HCT116 (cell line): ENCODE measurements at regions not wholly inside any gene's neighbourhood (a gene's known extent, or its start where the extent isn't known, plus 50 kb on each side); places are given as distances from the start of the nearest gene placed in this dataset.

Experiments used
- ATAC-seq: fragments of 200-7000 bp; cut with Tn5 transposase; 2 replicates; pipeline ENCODE4 v1.9.1; 2020; ENCODE audit warnings: mild to moderate bottlenecking, moderate library complexity
- BruUV-seq: library from RNA; stranded (reverse); fragments of 400-500 nt; replicated peaks from 2 replicates; lab custom pipeline; 2021; lab: Mats Ljungman, UMichigan
- CTCF ChIA-PET: fragments of 300-600 bp; sonication (Branson Sonifier 250); formaldehyde crosslinking; loops from one replicate; lab custom pipeline; 2021; ENCODE audit warnings: antibody characterized with exemption; lab: Charles Lee
- POLR2A ChIA-PET: fragments of 300-600, 350-600 bp; sonication (Branson Sonifier 250); formaldehyde crosslinking; loops from one replicate; lab custom pipeline; 2021; ENCODE audit warnings: antibody characterized with exemption; lab: Charles Lee
- RAD21 ChIA-PET, 2 experiments: fragments of 300-600 bp; sonication (Branson Sonifier 250); formaldehyde crosslinking; loops; one replicate each; lab custom pipeline; 2023; ENCODE audit warnings: low total read pairs in 2 of 2; ENCODE audit not compliant: uncharacterized antibody in 2 of 2, unreplicated experiment in 2 of 2, low non-redundant PET in 1 of 2; lab: Charles Lee
- DNase-seq: peaks from one replicate; pipeline ENCODE4 v3.0.0-alpha.2; 2010; ENCODE audit warnings: low read depth, low spot score
- H2AFZ ChIP-seq: fragments of 200-600 bp; shearing (Covaris generic), sonication (generic); 2 replicates; pipeline ENCODE4 v1.6.1; 2017; ENCODE audit warnings: low read depth, mixed run types, mixed read lengths, antibody characterized with exemption, low read length; ENCODE audit not compliant: poor library complexity, severe bottlenecking
- H3K27ac ChIP-seq: 2 replicates; pipeline ENCODE4 v1.5.1; 2012; ENCODE audit warnings: low read depth, low read length
- H3K27me3 ChIP-seq: fragments of 200-600 bp; sonication (generic); 2 replicates; pipeline ENCODE4 v1.6.1; 2016; ENCODE audit warnings: mixed run types, low read length, mixed read lengths; ENCODE audit not compliant: insufficient read depth
- H3K36me3 ChIP-seq, 2 experiments: fragments of 200-500 bp in 1 of 2; fragments of 200-600 bp in 1 of 2; sonication (Bioruptor generic) in 1 of 2; sonication (generic) in 1 of 2; 2 replicates each; pipeline versions ENCODE4 v1.5.1 to v1.6.1; 2014 to 2016; ENCODE audit warnings: low read length in 2 of 2, inconsistent platforms in 1 of 2, mixed read lengths in 1 of 2, mixed run types in 1 of 2; ENCODE audit not compliant: insufficient read depth in 2 of 2, control insufficient read depth in 1 of 2
- H3K4me1 ChIP-seq, 2 experiments: fragments of 200-600 bp in 1 of 2; sonication (generic) in 1 of 2; 2 replicates each; pipeline versions ENCODE4 v1.5.1 to v1.6.1; 2012 to 2017; ENCODE audit warnings: low read length in 2 of 2, inconsistent platforms in 1 of 2, mild to moderate bottlenecking in 1 of 2, mixed read lengths in 1 of 2, mixed run types in 1 of 2, moderate library complexity in 1 of 2; ENCODE audit not compliant: insufficient read depth in 2 of 2, control insufficient read depth in 1 of 2
- H3K4me2 ChIP-seq: fragments of 200-600 bp; sonication (generic); 2 replicates; pipeline ENCODE4 v1.6.1; 2017; ENCODE audit warnings: mixed run types, low read length, mixed read lengths
- H3K4me3 ChIP-seq, 2 experiments: fragments of 200-600 bp in 1 of 2; sonication (generic) in 1 of 2; replicated peaks in 1 of 2; 2 replicates each; pipeline ENCODE4 v1.5.1; 2011 to 2016; ENCODE audit warnings: low read length in 2 of 2, control low read depth in 1 of 2, low read depth in 1 of 2, mild to moderate bottlenecking in 1 of 2, mixed read lengths in 1 of 2, mixed run types in 1 of 2
- H3K79me2 ChIP-seq: fragments of 200-600 bp; sonication (generic); 2 replicates; pipeline ENCODE4 v1.6.1; 2017; ENCODE audit warnings: mild to moderate bottlenecking, mixed run types, low read length, moderate library complexity, mixed read lengths; ENCODE audit not compliant: insufficient read depth
- H3K9ac ChIP-seq: fragments of 200-600 bp; sonication (generic); 2 replicates; pipeline ENCODE4 v1.6.1; 2016; ENCODE audit warnings: low read length, mixed read lengths
- H3K9me2 ChIP-seq: fragments of 200-600 bp; sonication (generic), shearing (Covaris generic); 2 replicates; pipeline ENCODE4 v1.6.1; 2017; ENCODE audit warnings: mixed run types, mild to moderate bottlenecking, moderate library complexity; ENCODE audit not compliant: insufficient read depth
- H3K9me3 ChIP-seq, 2 experiments: fragments of 200-500 bp in 1 of 2; fragments of 200-600 bp in 1 of 2; sonication (Bioruptor generic) in 1 of 2; sonication (generic) in 1 of 2; 2 replicates each; pipeline ENCODE4 v1.6.1; 2014 to 2017; ENCODE audit warnings: low read length in 2 of 2, mixed read lengths in 2 of 2, inconsistent platforms in 1 of 2, low read depth in 1 of 2, mild to moderate bottlenecking in 1 of 2, mixed run types in 1 of 2, moderate library complexity in 1 of 2; ENCODE audit not compliant: control insufficient read depth in 1 of 2, insufficient read depth in 1 of 2
- H4K20me1 ChIP-seq: fragments of 200-600 bp; sonication (generic), shearing (Covaris generic); 2 replicates; pipeline ENCODE4 v1.6.1; 2017; ENCODE audit warnings: mixed run types, mild to moderate bottlenecking, moderate library complexity; ENCODE audit not compliant: insufficient read depth
- ELF1 ChIP-seq: IDR thresholded peaks from 2 replicates; pipeline ENCODE4 v1.6.1; 2012; ENCODE audit warnings: low read depth, borderline replicate concordance
- POLR2A ChIP-seq: IDR thresholded peaks from 2 replicates; pipeline ENCODE4 v1.7.0; 2011; ENCODE audit warnings: borderline replicate concordance; ENCODE audit not compliant: insufficient read depth, insufficient read length; ENCODE audit errors: extremely low read depth
- ZFX ChIP-seq: fragments of 450-650 bp; IDR thresholded peaks from 2 replicates; pipeline ENCODE4 v1.6.1; 2017
- ZNF274 ChIP-seq: fragments of 200-500 bp; sonication (Bioruptor generic); IDR thresholded peaks from 2 replicates; pipeline ENCODE4 v1.6.1; 2014; ENCODE audit warnings: mild to moderate bottlenecking, low read depth, low read length, inconsistent platforms
- intact Hi-C: fragments of 100-400 bp; cut with micrococcal nuclease; formaldehyde crosslinking; loops from 2 replicates; pipeline ENCODE4 v1.10.0; 2022
- TF ChIP-seq, protein P1 (sequence below), 3 experiments: fragments of 200-600 bp in 1 of 3; sonication (generic) in 1 of 3; IDR thresholded peaks in 2 of 3; conservative IDR thresholded peaks in 1 of 3; 2 replicates each; pipeline ENCODE4 v1.5.1; 2012 to 2017; ENCODE audit warnings: low read depth in 2 of 3, low read length in 2 of 3, antibody characterized with exemption in 1 of 3, borderline replicate concordance in 1 of 3, control low read depth in 1 of 3, mild to moderate bottlenecking in 1 of 3, mixed read lengths in 1 of 3, mixed run types in 1 of 3, moderate library complexity in 1 of 3; ENCODE audit not compliant: insufficient read depth in 1 of 3
- TF ChIP-seq, protein P2 (sequence below): IDR thresholded peaks from 2 replicates; pipeline ENCODE4 v1.6.1; 2012
- TF ChIP-seq, protein P3 (sequence below): IDR thresholded peaks from 2 replicates; pipeline ENCODE4 v1.6.1; 2012; ENCODE audit warnings: low read depth

GRCh38 chr1:188931506-188931905 lies 1546.2 kb downstream of the BRINP3 start:
- no peak for ATAC-seq
- intact Hi-C loops = loop anchor here (10.0 kb wide), 1 partner anchor 1877 kb away; no protein-coding TSS in a partner anchor
- Histone ChIP-seq H3K36me3 (no peaks in the 10 kb centered on the region), H3K27ac (no peak overlapping the region), H3K9me2 (no peaks in the 10 kb centered on the region), H4K20me1 (no peaks in the 10 kb centered on the region), H3K9ac (no peak overlapping the region), H3K4me2 (no peak overlapping the region), H3K27me3 (no peaks in the 10 kb centered on the region), H3K4me3 (no peak overlapping the region), H2AFZ (no peak overlapping the region), H3K4me1 (no peaks in the 10 kb centered on the region), H3K9me3 (no peaks in the 10 kb centered on the region), H3K79me2 (no peaks in the 10 kb centered on the region)
- DNase-seq = no peak
- TF ChIP-seq, protein P1, sequence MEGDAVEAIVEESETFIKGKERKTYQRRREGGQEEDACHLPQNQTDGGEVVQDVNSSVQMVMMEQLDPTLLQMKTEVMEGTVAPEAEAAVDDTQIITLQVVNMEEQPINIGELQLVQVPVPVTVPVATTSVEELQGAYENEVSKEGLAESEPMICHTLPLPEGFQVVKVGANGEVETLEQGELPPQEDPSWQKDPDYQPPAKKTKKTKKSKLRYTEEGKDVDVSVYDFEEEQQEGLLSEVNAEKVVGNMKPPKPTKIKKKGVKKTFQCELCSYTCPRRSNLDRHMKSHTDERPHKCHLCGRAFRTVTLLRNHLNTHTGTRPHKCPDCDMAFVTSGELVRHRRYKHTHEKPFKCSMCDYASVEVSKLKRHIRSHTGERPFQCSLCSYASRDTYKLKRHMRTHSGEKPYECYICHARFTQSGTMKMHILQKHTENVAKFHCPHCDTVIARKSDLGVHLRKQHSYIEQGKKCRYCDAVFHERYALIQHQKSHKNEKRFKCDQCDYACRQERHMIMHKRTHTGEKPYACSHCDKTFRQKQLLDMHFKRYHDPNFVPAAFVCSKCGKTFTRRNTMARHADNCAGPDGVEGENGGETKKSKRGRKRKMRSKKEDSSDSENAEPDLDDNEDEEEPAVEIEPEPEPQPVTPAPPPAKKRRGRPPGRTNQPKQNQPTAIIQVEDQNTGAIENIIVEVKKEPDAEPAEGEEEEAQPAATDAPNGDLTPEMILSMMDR (IDR thresholded peaks at IDR 0.05 in 2 of 3, conservative IDR thresholded peaks at IDR 0.05 in 1 of 3; ENCODE audit: borderline replicate concordance in 1 of 3, insufficient read depth in 1 of 3, low read depth in 2 of 3, low read length in 2 of 3) = no peak
- TF ChIP-seq POLR2A (no peak), ZNF274 (no peak), ELF1 (no peak), ZFX (no peak)
- TF ChIP-seq, protein P2, sequence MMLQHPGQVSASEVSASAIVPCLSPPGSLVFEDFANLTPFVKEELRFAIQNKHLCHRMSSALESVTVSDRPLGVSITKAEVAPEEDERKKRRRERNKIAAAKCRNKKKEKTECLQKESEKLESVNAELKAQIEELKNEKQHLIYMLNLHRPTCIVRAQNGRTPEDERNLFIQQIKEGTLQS = no peak
- TF ChIP-seq, protein P3, sequence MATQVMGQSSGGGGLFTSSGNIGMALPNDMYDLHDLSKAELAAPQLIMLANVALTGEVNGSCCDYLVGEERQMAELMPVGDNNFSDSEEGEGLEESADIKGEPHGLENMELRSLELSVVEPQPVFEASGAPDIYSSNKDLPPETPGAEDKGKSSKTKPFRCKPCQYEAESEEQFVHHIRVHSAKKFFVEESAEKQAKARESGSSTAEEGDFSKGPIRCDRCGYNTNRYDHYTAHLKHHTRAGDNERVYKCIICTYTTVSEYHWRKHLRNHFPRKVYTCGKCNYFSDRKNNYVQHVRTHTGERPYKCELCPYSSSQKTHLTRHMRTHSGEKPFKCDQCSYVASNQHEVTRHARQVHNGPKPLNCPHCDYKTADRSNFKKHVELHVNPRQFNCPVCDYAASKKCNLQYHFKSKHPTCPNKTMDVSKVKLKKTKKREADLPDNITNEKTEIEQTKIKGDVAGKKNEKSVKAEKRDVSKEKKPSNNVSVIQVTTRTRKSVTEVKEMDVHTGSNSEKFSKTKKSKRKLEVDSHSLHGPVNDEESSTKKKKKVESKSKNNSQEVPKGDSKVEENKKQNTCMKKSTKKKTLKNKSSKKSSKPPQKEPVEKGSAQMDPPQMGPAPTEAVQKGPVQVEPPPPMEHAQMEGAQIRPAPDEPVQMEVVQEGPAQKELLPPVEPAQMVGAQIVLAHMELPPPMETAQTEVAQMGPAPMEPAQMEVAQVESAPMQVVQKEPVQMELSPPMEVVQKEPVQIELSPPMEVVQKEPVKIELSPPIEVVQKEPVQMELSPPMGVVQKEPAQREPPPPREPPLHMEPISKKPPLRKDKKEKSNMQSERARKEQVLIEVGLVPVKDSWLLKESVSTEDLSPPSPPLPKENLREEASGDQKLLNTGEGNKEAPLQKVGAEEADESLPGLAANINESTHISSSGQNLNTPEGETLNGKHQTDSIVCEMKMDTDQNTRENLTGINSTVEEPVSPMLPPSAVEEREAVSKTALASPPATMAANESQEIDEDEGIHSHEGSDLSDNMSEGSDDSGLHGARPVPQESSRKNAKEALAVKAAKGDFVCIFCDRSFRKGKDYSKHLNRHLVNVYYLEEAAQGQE = no peak
- BruUV-seq = no TSS peak
- ChIA-PET POLR2A (no interaction called here), RAD21 (no interaction called here), CTCF (no interaction called here)
